Limb (tissue), 2 donors: ENCODE measurements at regions not wholly inside any gene's neighbourhood (a gene's known extent, or its start where the extent isn't known, plus 50 kb on each side); places are given as distances from the start of the nearest gene placed in this dataset.

ENCODE experiments used
- DNase-seq, 2 donors: peaks; one replicate each; pipeline ENCODE4 v3.0.0-alpha.2; 2016; ENCODE audit errors: extremely low spot score in 2 of 2

DNA sequence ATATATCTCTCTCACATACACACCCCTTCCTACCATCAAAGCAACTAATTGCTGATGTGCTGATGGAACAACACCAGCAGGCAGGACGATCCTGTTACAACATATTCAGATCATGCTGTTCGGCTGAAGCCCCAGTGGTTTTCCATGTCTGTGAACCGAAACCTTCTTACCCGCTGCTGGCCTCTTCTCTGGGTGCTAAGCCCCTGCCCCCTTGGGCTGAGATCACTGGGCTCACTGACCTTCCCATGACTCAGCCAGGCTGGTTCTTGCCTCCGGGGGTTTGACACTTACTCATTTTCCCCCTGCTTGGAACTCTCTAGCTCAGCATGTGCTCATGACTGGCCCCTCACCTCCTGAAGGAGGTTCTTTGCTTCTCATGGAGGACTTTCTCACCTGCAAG lies 122.0 kb upstream of the RGMA start:
- DNase-seq = no peak

GRCh38 chr15:93209690-93210445 lies 120.9 kb upstream of the RGMA start:
- DNase-seq = no peak

GRCh38 chr15:93206893-93207292 lies 117.9 kb upstream of the RGMA start:
- no peak for DNase-seq

- DNase-seq = no peak
These were observed 116.4 kb upstream of the RGMA start for GRCh38 chr15:93205413-93205812.

DNA sequence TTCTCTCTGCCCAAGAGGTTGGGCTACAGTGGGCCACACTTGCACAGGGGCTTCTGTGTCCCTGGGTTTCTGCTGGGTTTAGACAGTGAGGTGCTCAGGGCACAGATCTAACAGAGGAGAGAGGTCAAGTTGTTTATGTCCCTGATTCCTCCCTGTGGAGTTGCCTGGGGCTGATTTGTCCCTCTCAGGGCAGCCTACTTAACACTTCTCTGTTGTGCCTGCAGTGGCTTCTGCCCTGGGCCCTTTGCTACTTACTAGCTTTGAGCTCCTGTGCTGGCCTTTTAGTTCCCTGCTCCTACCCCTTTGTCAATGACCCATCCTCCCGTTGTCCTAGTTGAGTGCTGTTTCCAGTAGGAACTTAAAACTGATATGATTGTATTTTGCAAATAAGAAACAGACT lies 114.0 kb upstream of the RGMA start:
- DNase-seq = no peak

- no peak for DNase-seq
These were observed 113.4 kb upstream of the RGMA start for GRCh38 chr15:93202405-93202804.

- no peak for DNase-seq
These were observed 112.9 kb upstream of the RGMA start for GRCh38 chr15:93201940-93202339.

GRCh38 chr15:93200837-93201226 lies 111.8 kb upstream of the RGMA start:
- DNase-seq = no peak

DNA sequence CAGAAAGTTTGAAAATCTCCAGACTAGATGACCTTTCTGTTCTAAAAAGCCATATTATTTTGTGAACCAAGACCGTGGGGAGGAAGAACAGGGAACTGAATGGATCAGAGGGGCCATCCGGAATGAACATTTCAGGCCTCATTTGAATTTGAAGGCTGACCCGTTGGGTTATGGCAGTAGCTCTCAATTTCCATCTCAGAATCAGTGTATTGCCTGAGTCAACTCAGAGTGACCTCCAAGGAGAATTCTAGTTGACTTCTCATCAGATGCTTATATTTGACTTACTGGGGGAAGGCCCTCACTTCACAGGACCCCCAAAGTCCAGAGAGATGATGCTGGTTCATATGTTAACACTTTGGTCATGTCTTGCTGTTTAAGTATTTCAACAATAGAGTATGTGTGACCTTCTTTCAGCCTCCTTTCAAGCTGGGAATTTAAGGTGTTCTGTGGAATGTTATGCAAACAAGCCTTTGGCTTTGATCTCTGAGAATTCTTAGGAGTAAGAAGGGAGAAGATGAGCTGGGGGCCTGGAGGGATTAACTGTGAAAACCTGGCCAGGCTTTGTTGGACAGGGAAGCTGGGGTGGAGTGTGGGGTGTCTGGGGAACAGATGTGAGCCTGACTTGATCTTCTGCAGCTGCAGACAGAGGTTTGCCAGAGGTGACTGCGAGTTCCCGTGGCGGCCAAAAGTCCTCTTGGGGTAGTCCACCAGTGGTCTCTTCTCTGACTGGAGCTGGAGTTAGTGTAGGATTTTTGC lies 111.2 kb upstream of the RGMA start:
- DNase-seq = peak in 1 of 2 donors; percentile 24

DNA sequence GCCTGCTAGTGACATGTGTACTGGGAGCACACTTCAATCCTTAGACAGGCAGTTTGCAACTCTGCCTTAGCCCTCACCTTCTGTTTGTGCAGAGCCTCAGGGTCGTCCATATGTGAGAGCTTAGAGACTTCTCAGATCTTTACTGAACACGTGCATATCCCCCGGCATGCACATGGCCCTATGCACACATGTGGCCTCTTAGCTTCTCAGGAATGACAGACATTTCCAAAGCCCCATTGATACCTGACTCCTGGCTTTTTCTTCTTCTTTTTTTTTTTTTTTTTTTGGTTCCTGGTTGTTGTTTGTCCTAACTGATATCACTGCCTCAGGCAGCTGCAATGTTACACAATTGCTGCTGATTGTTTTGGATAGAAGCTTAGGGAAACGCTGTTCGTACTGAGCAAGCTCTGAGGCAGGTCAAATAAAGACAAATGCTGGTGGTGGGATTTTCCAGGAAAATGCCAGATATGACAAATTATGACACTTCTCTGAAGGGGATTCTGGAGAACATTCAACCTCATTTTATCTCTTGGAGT lies 107.2 kb upstream of the RGMA start:
- no peak for DNase-seq

DNA sequence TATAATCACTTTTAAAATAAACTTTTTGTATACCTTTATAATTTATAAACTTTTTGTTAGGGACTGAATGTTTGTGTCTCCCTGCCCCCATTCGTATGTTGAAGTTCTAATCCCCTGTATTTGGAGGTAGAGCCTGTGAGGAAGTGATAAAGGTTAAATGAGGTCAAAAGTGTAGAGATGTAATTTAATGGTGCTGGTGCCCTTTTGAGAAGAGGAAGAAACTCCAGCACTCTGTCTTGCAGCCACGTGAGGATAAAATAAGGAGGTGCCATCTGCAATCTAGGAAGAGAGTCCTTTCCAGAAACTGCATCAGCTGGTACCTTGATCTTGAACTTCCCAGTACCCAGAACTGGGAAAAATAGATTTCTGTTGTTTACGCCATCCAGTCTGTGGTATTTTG lies 106.1 kb upstream of the RGMA start:
- DNase-seq = no peak

DNA sequence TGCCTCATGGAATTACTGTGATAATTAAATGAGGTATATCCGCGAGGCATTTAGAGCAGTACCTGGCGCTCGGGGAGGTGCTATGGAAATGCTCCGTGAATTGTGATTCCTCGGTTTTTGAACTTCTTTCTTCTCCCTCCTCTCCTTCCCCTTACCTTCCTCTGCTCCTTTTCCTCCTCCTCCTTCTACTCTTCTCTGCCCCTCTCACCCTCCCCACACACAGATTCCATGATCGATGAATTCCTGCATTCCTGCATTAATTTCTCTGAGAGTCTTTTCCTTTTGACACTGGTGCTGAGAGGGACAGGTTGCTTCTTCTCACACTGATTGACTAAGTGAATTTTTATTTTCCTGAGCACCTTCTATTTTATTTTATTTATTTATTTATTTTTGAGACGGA lies 101.2 kb upstream of the RGMA start:
- DNase-seq = no peak

DNA sequence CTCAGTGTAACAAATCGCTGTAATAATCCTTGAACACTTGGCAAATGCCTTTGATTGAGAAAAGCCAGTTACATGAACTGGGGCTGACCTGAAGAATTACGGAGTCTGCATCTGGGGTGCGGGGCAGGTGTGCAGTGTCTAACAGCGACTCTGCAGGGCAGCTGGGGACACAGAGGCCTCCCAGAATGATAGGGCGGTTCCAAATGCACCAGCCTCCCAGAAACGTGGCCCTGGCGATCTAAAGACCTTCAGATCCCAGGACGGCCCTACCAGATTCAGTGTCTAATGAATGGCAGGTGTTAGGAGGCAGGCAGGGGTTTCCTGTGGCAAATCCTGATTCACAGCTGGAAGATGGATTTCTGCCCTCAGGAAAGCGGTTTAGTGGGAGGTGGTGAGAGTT lies 100.5 kb upstream of the RGMA start:
- DNase-seq = no peak

DNA sequence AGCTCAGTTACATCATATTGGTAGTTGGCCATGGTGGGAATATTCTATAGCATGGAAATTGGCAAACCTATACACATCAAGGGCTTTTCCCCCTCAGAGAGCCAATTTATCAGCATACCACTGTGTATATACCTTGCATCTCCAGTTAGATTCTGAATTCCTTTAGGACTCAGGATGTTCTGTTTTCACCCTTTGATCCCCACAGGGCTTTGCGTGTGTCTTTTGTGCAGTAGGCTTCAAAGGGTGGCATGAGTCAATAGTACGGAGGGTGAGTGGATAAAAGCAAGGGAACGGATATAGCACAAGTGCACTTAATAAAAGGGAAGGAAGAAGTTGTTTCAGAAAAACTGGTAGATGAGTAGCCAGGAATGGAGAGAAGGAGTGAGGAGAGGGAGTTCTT lies 99.2 kb upstream of the RGMA start:
- DNase-seq = no peak

DNA sequence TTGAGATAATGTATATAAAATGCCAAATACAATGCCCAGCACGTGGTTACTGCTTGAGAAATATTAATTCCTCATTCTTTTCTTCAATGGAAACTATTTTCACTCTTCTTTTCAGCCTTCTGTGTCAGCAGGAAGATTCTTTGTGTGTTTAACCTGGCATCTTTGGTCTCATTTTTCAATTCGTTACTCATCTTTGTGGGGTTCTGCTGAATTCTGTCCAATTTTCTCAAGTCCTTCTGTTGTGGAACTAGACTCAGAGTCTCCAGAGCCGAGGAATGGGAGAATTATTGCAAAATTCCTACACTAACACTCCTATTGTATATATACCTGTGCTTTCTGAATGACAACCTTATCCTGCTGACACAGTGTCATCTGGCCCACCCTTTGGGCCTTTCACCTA lies 96.8 kb upstream of the RGMA start:
- DNase-seq = no peak

- DNase-seq = no peak
These were observed 93.7 kb upstream of the RGMA start for GRCh38 chr15:93182703-93183205.

DNA sequence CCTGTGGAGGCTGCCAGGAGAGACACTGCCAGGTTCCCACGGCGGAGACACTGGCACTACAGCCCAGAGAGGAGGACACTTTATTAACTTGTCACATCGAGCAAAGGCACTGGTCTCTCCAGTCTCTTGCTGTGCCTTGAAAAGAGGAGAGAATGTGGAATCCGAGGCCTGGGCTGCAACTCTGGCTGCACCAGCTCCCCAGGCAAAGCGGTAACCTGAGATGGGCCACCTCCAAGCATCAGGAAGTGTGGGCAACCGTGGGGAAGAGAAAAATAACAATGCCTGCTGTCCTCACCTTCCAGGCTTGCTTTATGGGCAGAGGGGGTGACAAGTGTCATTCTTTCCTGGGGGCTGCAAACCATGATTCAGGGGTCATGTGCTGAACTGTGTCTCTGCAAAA lies 91.6 kb upstream of the RGMA start:
- DNase-seq = no peak

- DNase-seq = no peak
These were observed 91.1 kb upstream of the RGMA start for GRCh38 chr15:93180128-93180527.

GRCh38 chr15:93179700-93180102 lies 90.7 kb upstream of the RGMA start:
- DNase-seq = peak in 1 of 2 donors; percentile 49

- DNase-seq = no peak
These were observed 90.1 kb upstream of the RGMA start for GRCh38 chr15:93179072-93179471.

GRCh38 chr15:93178371-93178770 lies 89.4 kb upstream of the RGMA start:
- no peak for DNase-seq

DNA sequence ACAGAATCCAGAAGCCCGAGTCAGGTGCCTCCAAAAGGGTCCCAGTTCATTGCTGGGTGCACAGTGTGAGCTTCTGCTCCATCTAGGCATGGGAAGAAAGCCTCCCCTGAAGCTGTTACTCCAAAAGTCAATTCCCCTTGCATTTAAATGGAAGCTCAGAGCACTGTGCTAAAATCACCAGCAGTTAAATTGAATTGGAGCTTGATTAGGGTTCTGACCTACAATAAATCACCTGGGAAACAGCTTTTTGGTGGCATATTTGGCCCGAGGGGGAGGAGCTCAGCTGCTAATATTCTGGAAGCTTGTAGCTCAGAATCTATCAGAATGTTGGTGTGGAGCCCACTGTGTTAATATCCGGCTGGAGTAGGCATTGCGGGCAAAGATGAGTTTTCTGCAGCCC lies 87.1 kb upstream of the RGMA start:
- no peak for DNase-seq

GRCh38 chr15:93174836-93175235 lies 85.8 kb upstream of the RGMA start:
- DNase-seq = no peak
